AG04450 (cell line): ENCODE measurements at regions not wholly inside any gene's neighbourhood (a gene's known extent, or its start where the extent isn't known, plus 50 kb on each side); places are given as distances from the start of the nearest gene placed in this dataset.

Experiments
- CTCF ChIA-PET: fragments of 300-600, 350-600 bp; formaldehyde crosslinking; extraction: SDS; loops from one replicate; lab custom pipeline; 2022; ENCODE audit warnings: antibody characterized with exemption, inconsistent platforms; lab: Charles Lee
- POLR2A ChIA-PET: fragments of 350-600 bp; formaldehyde crosslinking; extraction: SDS; loops from one replicate; lab custom pipeline; 2021; ENCODE audit warnings: antibody characterized with exemption, inconsistent platforms; lab: Yijun Ruan, JAX
- DNase-seq: peaks from one replicate; pipeline ENCODE4 v3.0.0-alpha.2; 2011; ENCODE audit warnings: low read depth, low spot score
- H3K27ac ChIP-seq: one replicate; pipeline ENCODE4 v1.5.1; 2012; ENCODE audit warnings: low read depth, low read length, control low read depth
- H3K27me3 ChIP-seq: one replicate; pipeline ENCODE4 v1.6.0; 2012; ENCODE audit warnings: low read length; ENCODE audit not compliant: control insufficient read depth, insufficient read depth
- H3K4me3 ChIP-seq: 2 replicates; pipeline ENCODE4 v1.5.1; 2011; ENCODE audit warnings: mild to moderate bottlenecking, low read depth, low read length, control low read depth
- H3K9me3 ChIP-seq: 2 replicates; pipeline ENCODE4 v1.5.1; 2012; ENCODE audit warnings: low read length; ENCODE audit not compliant: control insufficient read depth, insufficient read depth
- CTCF ChIP-seq: IDR thresholded peaks from 2 replicates; pipeline ENCODE4 v1.5.1; 2011; ENCODE audit warnings: low read depth, low read length, control low read depth, inconsistent platforms

DNA sequence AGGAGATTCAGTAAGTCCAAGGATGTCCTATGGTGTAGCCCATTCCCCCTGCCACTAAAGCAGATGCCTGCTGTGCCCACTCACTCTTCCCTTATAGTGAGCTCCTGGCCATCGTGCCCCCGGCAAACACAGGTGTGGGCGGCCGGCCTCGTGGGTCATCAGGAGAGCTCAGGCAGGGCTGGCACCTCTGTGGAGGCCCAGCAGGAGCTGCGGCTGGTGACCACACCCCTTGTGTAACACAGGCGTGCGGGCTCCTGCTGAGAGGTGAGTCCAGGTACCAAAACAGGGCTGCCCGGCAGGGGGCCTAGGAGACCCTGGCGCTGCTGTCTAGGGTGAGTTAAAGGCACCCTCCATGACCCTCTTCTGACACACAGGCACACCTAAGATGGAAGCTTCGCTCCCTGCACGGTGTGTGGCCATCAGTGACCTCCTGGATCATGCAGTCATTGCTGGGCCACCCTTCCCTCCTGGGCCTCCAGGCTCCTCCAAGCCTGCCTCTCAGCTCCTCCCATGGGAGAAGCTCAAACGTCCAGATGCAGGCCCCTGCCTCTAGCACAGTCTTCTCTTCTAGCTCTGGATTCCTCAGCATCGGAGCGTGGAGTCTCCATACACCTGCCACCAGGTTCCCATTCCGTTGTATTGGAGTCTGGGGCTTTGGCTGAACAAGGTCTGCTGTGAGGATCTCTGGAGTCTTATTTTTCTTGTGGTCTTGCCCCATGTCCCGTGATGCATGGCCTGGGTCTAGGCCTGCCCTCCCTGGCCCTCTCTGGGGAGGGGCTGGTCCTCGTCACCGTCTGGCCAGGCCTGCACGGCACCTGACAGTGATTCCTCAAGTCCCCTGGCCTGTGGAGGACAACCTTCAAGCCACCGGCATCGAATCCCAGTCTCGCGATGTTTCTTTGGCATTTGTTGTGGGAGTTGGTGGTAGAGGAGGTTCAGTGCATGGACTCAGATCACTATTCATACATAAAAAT lies 246.9 kb downstream of the ACKR3 start:
- Histone ChIP-seq H3K27ac (no peak overlapping the region), H3K27me3 (peaks cover 2% of the 10 kb centered on the region), H3K9me3 (no peaks in the 10 kb centered on the region; the same call in none of the 2 replicates), H3K4me3 (no peak overlapping the region)
- CTCF ChIA-PET = no interaction called here
- no peak for TF ChIP-seq CTCF
- DNase-seq = no peak
- POLR2A ChIA-PET = no interaction called here

DNA sequence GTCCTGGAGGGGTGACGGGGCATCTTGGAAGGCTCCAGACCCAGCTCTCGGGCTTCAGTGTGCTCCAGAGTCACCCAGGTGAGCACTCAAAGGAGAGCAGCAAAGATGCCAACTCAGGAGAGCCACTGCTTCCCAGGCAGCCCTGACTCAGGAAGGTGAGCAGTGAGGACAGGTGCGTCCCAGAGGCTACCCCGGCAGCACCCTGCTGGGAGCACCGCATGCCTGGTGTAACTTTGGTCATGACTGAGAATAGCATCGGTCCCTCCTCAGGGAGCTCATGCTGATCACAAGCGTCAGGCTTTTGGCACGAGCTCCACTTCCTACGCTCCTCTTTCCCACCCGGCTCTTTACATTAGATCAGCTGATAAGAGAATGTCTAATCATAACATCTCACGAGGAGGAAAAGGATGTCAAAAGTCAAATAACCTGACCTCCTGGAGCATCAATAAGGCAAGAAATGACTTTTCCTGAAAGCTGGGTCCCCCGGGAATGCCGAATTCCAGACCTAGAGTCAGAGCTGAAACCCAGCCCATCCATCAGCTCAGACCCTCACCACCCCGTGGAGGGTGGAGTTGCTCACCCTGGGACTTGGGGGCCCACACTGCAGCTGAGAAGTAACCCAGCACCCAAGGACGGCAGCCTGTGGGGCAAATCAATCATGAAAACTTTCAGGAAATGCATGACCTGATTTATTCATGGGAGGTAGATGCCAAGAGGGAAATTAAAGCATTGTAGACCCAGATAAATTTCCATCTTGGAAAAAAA lies 248.8 kb downstream of the ACKR3 start:
- no peak overlapping the region for H3K27ac ChIP-seq
- no peak overlapping the region for H3K4me3 ChIP-seq
- ChIA-PET CTCF (no interaction called here), POLR2A (no interaction called here)
- no peak for DNase-seq
- H3K27me3 ChIP-seq = peaks cover 2% of the 10 kb centered on the region
- no peak for TF ChIP-seq CTCF
- H3K9me3 ChIP-seq = peaks cover 2% of the 10 kb centered on the region

DNA sequence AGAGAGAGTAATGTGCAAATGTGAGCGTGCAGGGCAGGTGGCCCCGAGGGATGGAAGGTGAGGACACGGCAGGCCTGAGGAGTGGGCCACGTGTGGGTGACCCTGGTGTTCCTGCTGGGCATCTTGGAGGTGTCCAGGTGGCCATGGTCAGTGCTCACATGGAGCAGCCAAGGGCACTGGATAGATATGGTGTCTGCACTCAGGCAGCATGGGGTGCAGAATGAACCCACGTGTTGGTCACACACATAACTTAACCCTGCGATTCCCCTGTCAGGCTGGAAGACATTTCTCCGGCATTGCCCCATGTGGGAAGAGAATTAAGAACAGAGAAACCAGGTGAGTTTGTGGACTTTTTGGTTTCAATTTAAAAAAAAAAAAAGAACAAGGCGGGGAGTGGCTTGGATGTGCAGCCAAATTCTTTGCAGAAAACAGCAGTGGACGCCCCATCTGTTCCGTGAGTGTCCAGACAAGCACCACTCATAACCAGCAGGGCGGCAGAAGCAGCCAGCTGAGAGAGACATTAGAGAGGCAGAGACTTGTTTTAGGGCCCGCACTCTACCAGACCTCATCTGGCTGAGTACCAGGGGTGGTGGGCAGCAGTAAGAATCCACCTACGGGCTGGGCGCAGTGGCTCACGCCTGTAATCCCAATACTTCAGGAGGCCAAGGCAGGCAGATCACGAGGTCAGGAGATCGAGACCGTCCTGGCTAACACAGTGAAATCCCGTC lies 249.8 kb downstream of the ACKR3 start:
- Histone ChIP-seq H3K9me3 (peaks cover 2% of the 10 kb centered on the region), H3K27ac (no peak overlapping the region), H3K4me3 (no peak overlapping the region), H3K27me3 (peaks cover 2% of the 10 kb centered on the region)
- ChIA-PET CTCF (no interaction called here), POLR2A (no interaction called here)
- no peak for TF ChIP-seq CTCF
- no peak for DNase-seq

- CTCF ChIA-PET = no interaction called here
- Histone ChIP-seq H3K4me3 (no peak overlapping the region), H3K27ac (no peak overlapping the region), H3K9me3 (peaks cover 2% of the 10 kb centered on the region), H3K27me3 (peaks cover 2% of the 10 kb centered on the region)
- POLR2A ChIA-PET = interaction anchor here (0.6 kb wide), 1 partner anchor 40 kb away, joined by 3 read pairs; no protein-coding TSS in a partner anchor
- no peak for TF ChIP-seq CTCF
- no peak for DNase-seq
These were observed 251.2 kb downstream of the ACKR3 start for GRCh38 chr2:236820763-236821344.
